PC-9 (cell line): ENCODE measurements at regions not wholly inside any gene's neighbourhood (a gene's known extent, or its start where the extent isn't known, plus 50 kb on each side); places are given as distances from the start of the nearest gene placed in this dataset.

ENCODE experiments used
- EZH2 ChIP-seq: fragments of 200-600 bp; sonication (generic); IDR thresholded peaks from 2 replicates; pipeline ENCODE4 v1.8.0; 2017; ENCODE audit warnings: antibody characterized with exemption, low read depth
- TF ChIP-seq, protein P1 (sequence below): fragments of 200-600 bp; sonication (generic); conservative IDR thresholded peaks from 2 replicates; pipeline ENCODE4 v1.6.1; 2017; ENCODE audit warnings: mixed run types, antibody characterized with exemption, mild to moderate bottlenecking, moderate library complexity

GRCh38 chr6:22057962-22058361 is 238.9 kb downstream of the PRL start:
- TF ChIP-seq, protein P1, sequence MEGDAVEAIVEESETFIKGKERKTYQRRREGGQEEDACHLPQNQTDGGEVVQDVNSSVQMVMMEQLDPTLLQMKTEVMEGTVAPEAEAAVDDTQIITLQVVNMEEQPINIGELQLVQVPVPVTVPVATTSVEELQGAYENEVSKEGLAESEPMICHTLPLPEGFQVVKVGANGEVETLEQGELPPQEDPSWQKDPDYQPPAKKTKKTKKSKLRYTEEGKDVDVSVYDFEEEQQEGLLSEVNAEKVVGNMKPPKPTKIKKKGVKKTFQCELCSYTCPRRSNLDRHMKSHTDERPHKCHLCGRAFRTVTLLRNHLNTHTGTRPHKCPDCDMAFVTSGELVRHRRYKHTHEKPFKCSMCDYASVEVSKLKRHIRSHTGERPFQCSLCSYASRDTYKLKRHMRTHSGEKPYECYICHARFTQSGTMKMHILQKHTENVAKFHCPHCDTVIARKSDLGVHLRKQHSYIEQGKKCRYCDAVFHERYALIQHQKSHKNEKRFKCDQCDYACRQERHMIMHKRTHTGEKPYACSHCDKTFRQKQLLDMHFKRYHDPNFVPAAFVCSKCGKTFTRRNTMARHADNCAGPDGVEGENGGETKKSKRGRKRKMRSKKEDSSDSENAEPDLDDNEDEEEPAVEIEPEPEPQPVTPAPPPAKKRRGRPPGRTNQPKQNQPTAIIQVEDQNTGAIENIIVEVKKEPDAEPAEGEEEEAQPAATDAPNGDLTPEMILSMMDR: no peak
- no peak for TF ChIP-seq EZH2
